ENCODE measurements at regions not wholly inside any gene's neighbourhood (a gene's known extent, or its start where the extent isn't known, plus 50 kb on each side); places are given as distances from the start of the nearest gene placed in this dataset.

GRCh38 chr7:32223071-32223650 is 153.0 kb upstream of the PDE1C start:
- TF ChIP-seq CTCF (conservative IDR thresholded peaks at IDR 0.05; ENCODE audit: low read length) (no peak), EZH2phosphoT487 (IDR thresholded peaks at IDR 0.05; ENCODE audit: borderline replicate concordance, low read depth, low read length) (no peak)
